H1 (cell line): ENCODE measurements at regions not wholly inside any gene's neighbourhood (a gene's known extent, or its start where the extent isn't known, plus 50 kb on each side); places are given as distances from the start of the nearest gene placed in this dataset.
A peak's percentile ranks its signal among the peaks of the same experiment; 100 is the strongest.

Experiments used
- CTCF ChIA-PET: fragments of 300-600 bp; sonication (Branson Sonifier 250); formaldehyde crosslinking; loops from one replicate; lab custom pipeline; 2021; ENCODE audit not compliant: partially characterized antibody; lab: Charles Lee
- POLR2A ChIA-PET: fragments of 300-600 bp; sonication (Branson Sonifier 250); formaldehyde crosslinking; loops from one replicate; lab custom pipeline; 2021; ENCODE audit warnings: inconsistent platforms; ENCODE audit not compliant: partially characterized antibody; lab: Charles Lee
- DNase-seq, 2 experiments: peaks; one replicate each; pipeline versions ENCODE4 v3.0.0 to v3.0.0-alpha.2; 2010 to 2022; ENCODE audit warnings: low spot score in 2 of 2, low read depth in 1 of 2, mixed read lengths in 1 of 2
- FAIRE-seq: peaks from 2 replicates; lab custom pipeline; 2011; peaks lifted over from hg19 to GRCh38; lab: Jason Lieb, UNC
- H2AFZ ChIP-seq: 2 replicates; pipeline ENCODE4 v1.8.1; 2012; ENCODE audit warnings: low read length, inconsistent platforms
- H2AK5ac ChIP-seq: 2 replicates; pipeline ENCODE4 v1.6.1; 2013; ENCODE audit warnings: low read depth, low read length
- H2BK120ac ChIP-seq: replicated peaks from 2 replicates; pipeline ENCODE3; 2013; ENCODE audit warnings: low read depth, low read length, inconsistent platforms
- H2BK12ac ChIP-seq: 2 replicates; pipeline ENCODE4 v1.6.1; 2013; ENCODE audit warnings: low read depth, low read length
- H2BK15ac ChIP-seq: 2 replicates; pipeline ENCODE4 v1.6.1; 2013; ENCODE audit warnings: low read length
- H2BK20ac ChIP-seq: 2 replicates; pipeline ENCODE4 v1.6.1; 2013; ENCODE audit warnings: low read length
- H2BK5ac ChIP-seq: 2 replicates; pipeline ENCODE4 v1.6.1; 2013; ENCODE audit warnings: low read depth, low read length
- H3K14ac ChIP-seq: 2 replicates; pipeline ENCODE4 v1.6.1; 2013; ENCODE audit warnings: inconsistent platforms; ENCODE audit not compliant: insufficient read length
- H3K18ac ChIP-seq: 2 replicates; pipeline ENCODE4 v1.6.1; 2013; ENCODE audit warnings: low read length; ENCODE audit errors: extremely low read depth
- H3K23ac ChIP-seq: 2 replicates; pipeline ENCODE4 v1.6.1; 2013; ENCODE audit warnings: inconsistent platforms; ENCODE audit not compliant: insufficient read length
- H3K23me2 ChIP-seq: 2 replicates; pipeline ENCODE4 v1.6.1; 2013; ENCODE audit warnings: low read depth, low read length
- H3K27ac ChIP-seq: 2 replicates; pipeline ENCODE4 v1.6.1; 2011; ENCODE audit warnings: low read depth, low read length, inconsistent platforms
- H3K27me3 ChIP-seq, 4 experiments: replicated peaks in 1 of 4; 1 replicate in 1 of 4; 2 replicates in 3 of 4; pipeline versions ENCODE4 v1.6.1 to v1.8.1; 2011 to 2013; ENCODE audit warnings: low read length in 3 of 4, mild to moderate bottlenecking in 3 of 4, inconsistent platforms in 2 of 4, mixed read lengths in 2 of 4, moderate library complexity in 1 of 4; ENCODE audit not compliant: control insufficient read depth in 3 of 4, insufficient read depth in 3 of 4; ENCODE audit errors: extremely low read depth in 1 of 4
- H3K36me3 ChIP-seq, 4 experiments: 2 replicates each; pipeline versions ENCODE4 v1.6.1 to v1.8.1; 2011 to 2013; ENCODE audit warnings: mild to moderate bottlenecking in 4 of 4, low read length in 3 of 4, moderate library complexity in 2 of 4, control low read depth in 1 of 4, inconsistent platforms in 1 of 4; ENCODE audit not compliant: insufficient read depth in 4 of 4, control insufficient read depth in 2 of 4
- H3K4ac ChIP-seq: replicated peaks from 2 replicates; pipeline ENCODE3; 2013; ENCODE audit warnings: low read length, low read depth, mixed read lengths, inconsistent platforms; ENCODE audit not compliant: insufficient read length
- H3K4me1 ChIP-seq, 4 experiments: replicated peaks in 1 of 4; 1 replicate in 1 of 4; 2 replicates in 3 of 4; pipeline versions ENCODE4 v1.6.1 to v1.8.1; 2011 to 2013; ENCODE audit warnings: low read length in 3 of 4, inconsistent platforms in 2 of 4, mixed read lengths in 1 of 4; ENCODE audit not compliant: insufficient read depth in 4 of 4, control insufficient read depth in 3 of 4
- H3K4me2 ChIP-seq, 2 experiments: 2 replicates each; pipeline versions ENCODE4 v1.6.1 to v1.8.1; 2011 to 2013; ENCODE audit warnings: low read depth in 2 of 2, low read length in 2 of 2, control low read depth in 1 of 2, inconsistent platforms in 1 of 2, mild to moderate bottlenecking in 1 of 2; ENCODE audit not compliant: insufficient read depth in 1 of 2
- H3K4me3 ChIP-seq, 4 experiments: fragments of 200-600, 300-600 bp in 1 of 4; sonication (generic), shearing (Covaris generic), sonication (Bioruptor Twin) in 1 of 4; 2 replicates each; pipeline versions ENCODE4 v1.5.1 to v1.8.1; 2011 to 2016; ENCODE audit warnings: low read length in 4 of 4, low read depth in 3 of 4, control low read depth in 2 of 4, inconsistent platforms in 2 of 4, mild to moderate bottlenecking in 2 of 4, mixed read lengths in 1 of 4, moderate library complexity in 1 of 4; ENCODE audit not compliant: insufficient read depth in 2 of 4; ENCODE audit errors: extremely low read depth in 1 of 4
- H3K56ac ChIP-seq: replicated peaks from 2 replicates; pipeline ENCODE3; 2013; ENCODE audit warnings: low read depth, mild to moderate bottlenecking, mixed read lengths, low read length, inconsistent platforms; ENCODE audit not compliant: insufficient read length
- H3K79me1 ChIP-seq: 2 replicates; pipeline ENCODE4 v1.6.1; 2013; ENCODE audit warnings: low read depth, low read length, control low read depth
- H3K79me2 ChIP-seq, 2 experiments: 2 replicates each; pipeline versions ENCODE4 v1.6.1 to v1.8.1; 2012 to 2013; ENCODE audit warnings: low read length in 2 of 2, mild to moderate bottlenecking in 2 of 2, inconsistent platforms in 1 of 2; ENCODE audit not compliant: insufficient read depth in 2 of 2, control insufficient read depth in 1 of 2
- H3K9ac ChIP-seq, 4 experiments: replicated peaks in 1 of 4; 1 replicate in 1 of 4; 2 replicates in 3 of 4; pipeline versions ENCODE4 v1.6.1 to v1.8.1; 2011 to 2013; ENCODE audit warnings: low read depth in 3 of 4, low read length in 3 of 4, control low read depth in 2 of 4, mild to moderate bottlenecking in 2 of 4, moderate library complexity in 2 of 4, inconsistent platforms in 1 of 4; ENCODE audit errors: extremely low read depth in 1 of 4
- H3K9me3 ChIP-seq, 2 experiments: 2 replicates each; pipeline versions ENCODE4 v1.6.1 to v1.8.1; 2012 to 2013; ENCODE audit warnings: mild to moderate bottlenecking in 2 of 2, moderate library complexity in 2 of 2, control low read depth in 1 of 2, inconsistent platforms in 1 of 2, low read depth in 1 of 2, low read length in 1 of 2, mixed read lengths in 1 of 2; ENCODE audit not compliant: insufficient read depth in 2 of 2
- H4K20me1 ChIP-seq, 2 experiments: replicated peaks in 1 of 2; 2 replicates each; pipeline versions ENCODE3 to v1.8.1; 2011 to 2013; ENCODE audit warnings: inconsistent platforms in 2 of 2, low read length in 2 of 2, mild to moderate bottlenecking in 1 of 2; ENCODE audit not compliant: insufficient read depth in 2 of 2, control insufficient read depth in 1 of 2
- H4K5ac ChIP-seq: 2 replicates; pipeline ENCODE4 v1.6.1; 2013; ENCODE audit warnings: low read length, low read depth, mixed read lengths, inconsistent platforms; ENCODE audit not compliant: insufficient read length
- H4K8ac ChIP-seq: 2 replicates; pipeline ENCODE4 v1.8.0; 2013; ENCODE audit warnings: mild to moderate bottlenecking, moderate library complexity, low read length, inconsistent platforms; ENCODE audit not compliant: insufficient read depth; ENCODE audit errors: extremely low read depth
- H4K91ac ChIP-seq: replicated peaks from 2 replicates; pipeline ENCODE3; 2013; ENCODE audit warnings: low read length, mixed read lengths, inconsistent platforms; ENCODE audit not compliant: insufficient read length
- CBX5 ChIP-seq: fragments of 300-800, 300-1000 bp; sonication (generic); IDR thresholded peaks from 2 replicates; pipeline ENCODE4 v1.7.1; 2016; ENCODE audit warnings: antibody characterized with exemption, low read length, low read depth
- GABPA ChIP-seq: IDR thresholded peaks from 2 replicates; pipeline ENCODE4 v1.6.1; 2011; ENCODE audit warnings: mild to moderate bottlenecking, low read length, moderate library complexity, borderline replicate concordance; ENCODE audit not compliant: insufficient read depth
- POU5F1 ChIP-seq: IDR thresholded peaks from 2 replicates; pipeline ENCODE4 v1.6.1; 2011; ENCODE audit warnings: low read depth, mild to moderate bottlenecking, low read length, moderate library complexity
- RAD21 ChIP-seq, 2 experiments: IDR thresholded peaks in 1 of 2; conservative IDR thresholded peaks in 1 of 2; 2 replicates each; pipeline ENCODE4 v1.6.1; 2011; ENCODE audit warnings: low read depth in 2 of 2, low read length in 2 of 2, improper control_type of control experiment in 1 of 2, inconsistent platforms in 1 of 2, mild to moderate bottlenecking in 1 of 2, moderate library complexity in 1 of 2
- RNF2 ChIP-seq: fragments of 200-900, 300-1000 bp; sonication (generic); IDR thresholded peaks from 2 replicates; pipeline ENCODE4 v1.7.1; 2016; ENCODE audit warnings: borderline replicate concordance, low read depth, mild to moderate bottlenecking, antibody characterized with exemption, low read length; ENCODE audit not compliant: poor library complexity, severe bottlenecking; ENCODE audit errors: missing control alignments
- SAP30 ChIP-seq: fragments of 300-600 bp; sonication (generic); IDR thresholded peaks from 2 replicates; pipeline ENCODE4 v1.7.1; 2012; ENCODE audit warnings: low read length, moderate library complexity, mild to moderate bottlenecking, inconsistent platforms; ENCODE audit not compliant: insufficient read depth, insufficient replicate concordance
- TBP ChIP-seq: IDR thresholded peaks from 2 replicates; pipeline ENCODE4 v1.6.1; 2011; ENCODE audit warnings: low read depth, low read length, improper control_type of control experiment
- WGBS, 2 experiments: shearing (Covaris generic) in 1 of 2; methylation state at CpG; one replicate each; pipeline versions ENCODE4 v1.1.6 to v1.1.7; 2013 to 2015; ENCODE audit warnings: low lambda C conversion rate in 2 of 2, mixed read lengths in 2 of 2, inconsistent platforms in 1 of 2, low coverage in 1 of 2, missing lambda C conversion rate in 1 of 2; ENCODE audit not compliant: insufficient replicate concordance in 2 of 2, insufficient coverage in 1 of 2, insufficient read length in 1 of 2; ENCODE audit errors: extremely low coverage in 1 of 2, missing lambda C conversion rate in 1 of 2; 5-methylcytosine and 5-hydroxymethylcytosine counted together
- TF ChIP-seq, protein P1 (sequence below), 3 experiments: IDR thresholded peaks; 1 replicate in 2 of 3; 2 replicates in 1 of 3; pipeline versions ENCODE4 v1.5.1 to v1.6.1; 2011; ENCODE audit warnings: low read length in 3 of 3, mild to moderate bottlenecking in 3 of 3, inconsistent platforms in 2 of 3, low read depth in 1 of 3, moderate library complexity in 1 of 3; ENCODE audit not compliant: insufficient read depth in 1 of 3; ENCODE audit errors: control extremely low read depth in 1 of 3
- TF ChIP-seq, protein P2 (sequence below): IDR thresholded peaks from 2 replicates; pipeline ENCODE4 v1.6.1; 2012; ENCODE audit warnings: inconsistent platforms

- WGBS, 2 experiments: 0% methylated on average over 1 of the region's 3 CpGs; no CpG with 5 or more reads in 1 of the 2 experiments
- Histone ChIP-seq H3K4me3 (no peak overlapping the region), H3K23ac (no peak overlapping the region), H3K14ac (no peak overlapping the region), H3K27me3 (no peaks in the 10 kb centered on the region), H4K5ac (no peak overlapping the region), H2BK120ac (no peak overlapping the region), H3K4ac (no peak overlapping the region), H2BK12ac (no peak overlapping the region), H2AK5ac (no peak overlapping the region), H2BK15ac (no peak overlapping the region), H4K20me1 (no peaks in the 10 kb centered on the region), H3K27ac (no peak overlapping the region), H3K4me1 (no peaks in the 10 kb centered on the region), H3K23me2 (no peaks in the 10 kb centered on the region), H3K56ac (no peak overlapping the region), H2AFZ (no peak overlapping the region), H4K8ac (no peak overlapping the region), H3K4me2 (no peak overlapping the region), H3K18ac (no peak overlapping the region), H3K79me1 (no peaks in the 10 kb centered on the region), H2BK20ac (no peak overlapping the region), H4K91ac (no peak overlapping the region), H3K9me3 (no peaks in the 10 kb centered on the region), H2BK5ac (no peak overlapping the region), H3K9ac (no peak overlapping the region), H3K79me2 (no peaks in the 10 kb centered on the region), H3K36me3 (no peaks in the 10 kb centered on the region)
- ChIA-PET POLR2A (no interaction called here), CTCF (interaction anchor here (0.7 to 3.6 kb wide), 19 partner anchors 13 to 691 kb away, joined by 3 to 11 read pairs (median 3); no protein-coding TSS in a partner anchor)
- no peak for FAIRE-seq
- no peak for DNase-seq
- TF ChIP-seq CBX5 (no peak), POU5F1 (no peak), RAD21 (IDR thresholded peaks at IDR 0.05 in 1 of 2, conservative IDR thresholded peaks at IDR 0.05 in 1 of 2; ENCODE audit: low read depth in 2 of 2, low read length in 2 of 2) (peak; percentile 70 to 71), GABPA (no peak), RNF2 (no peak), SAP30 (no peak), TBP (no peak)
- TF ChIP-seq, protein P1, sequence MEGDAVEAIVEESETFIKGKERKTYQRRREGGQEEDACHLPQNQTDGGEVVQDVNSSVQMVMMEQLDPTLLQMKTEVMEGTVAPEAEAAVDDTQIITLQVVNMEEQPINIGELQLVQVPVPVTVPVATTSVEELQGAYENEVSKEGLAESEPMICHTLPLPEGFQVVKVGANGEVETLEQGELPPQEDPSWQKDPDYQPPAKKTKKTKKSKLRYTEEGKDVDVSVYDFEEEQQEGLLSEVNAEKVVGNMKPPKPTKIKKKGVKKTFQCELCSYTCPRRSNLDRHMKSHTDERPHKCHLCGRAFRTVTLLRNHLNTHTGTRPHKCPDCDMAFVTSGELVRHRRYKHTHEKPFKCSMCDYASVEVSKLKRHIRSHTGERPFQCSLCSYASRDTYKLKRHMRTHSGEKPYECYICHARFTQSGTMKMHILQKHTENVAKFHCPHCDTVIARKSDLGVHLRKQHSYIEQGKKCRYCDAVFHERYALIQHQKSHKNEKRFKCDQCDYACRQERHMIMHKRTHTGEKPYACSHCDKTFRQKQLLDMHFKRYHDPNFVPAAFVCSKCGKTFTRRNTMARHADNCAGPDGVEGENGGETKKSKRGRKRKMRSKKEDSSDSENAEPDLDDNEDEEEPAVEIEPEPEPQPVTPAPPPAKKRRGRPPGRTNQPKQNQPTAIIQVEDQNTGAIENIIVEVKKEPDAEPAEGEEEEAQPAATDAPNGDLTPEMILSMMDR (IDR thresholded peaks at IDR 0.05; ENCODE audit: control extremely low read depth in 1 of 3, insufficient read depth in 1 of 3, low read depth in 1 of 3, low read length in 3 of 3): peak in 2 of 3 experiments; percentile 31 to 45; a peak in 2 of 4 replicates
- TF ChIP-seq, protein P2, sequence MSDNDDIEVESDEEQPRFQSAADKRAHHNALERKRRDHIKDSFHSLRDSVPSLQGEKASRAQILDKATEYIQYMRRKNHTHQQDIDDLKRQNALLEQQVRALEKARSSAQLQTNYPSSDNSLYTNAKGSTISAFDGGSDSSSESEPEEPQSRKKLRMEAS: no peak
Observed at GRCh38 chr5:114101153-114101552, 260.7 kb upstream of the KCNN2 start.
